Activated CD8-positive, alpha-beta T cell treated with anti-CD3 and anti-CD28 coated beads for 36 hours (primary cell): ENCODE measurements at regions not wholly inside any gene's neighbourhood (a gene's known extent, or its start where the extent isn't known, plus 50 kb on each side); places are given as distances from the start of the nearest gene placed in this dataset.

Experiments
- ATAC-seq: fragments of 200-7000 bp; cut with Tn5 transposase; one replicate; pipeline ENCODE4 v1.10.0; 2021; ENCODE audit warnings: mild to moderate bottlenecking, moderate library complexity
- CTCF ChIA-PET: fragments of 350-600 bp; sonication (Branson Sonifier 250); formaldehyde crosslinking; loops from one replicate; lab custom pipeline; 2021; ENCODE audit warnings: antibody characterized with exemption; lab: Charles Lee
- POLR2A ChIA-PET: fragments of 350-600 bp; sonication (Branson Sonifier 250); formaldehyde crosslinking; loops from one replicate; lab custom pipeline; 2021; ENCODE audit warnings: antibody characterized with exemption; lab: Charles Lee
- DNase-seq: peaks from one replicate; pipeline ENCODE4 v3.0.0-alpha.2; 2020
- H3K27ac Mint-ChIP-seq: one replicate; pipeline ENCODE4 v1.8.0; 2021; ENCODE audit warnings: mild to moderate bottlenecking, mixed read lengths
- H3K27me3 Mint-ChIP-seq: one replicate; pipeline ENCODE4 v1.8.0; 2021; ENCODE audit warnings: mixed read lengths
- H3K36me3 Mint-ChIP-seq: one replicate; pipeline ENCODE4 v1.8.0; 2021; ENCODE audit warnings: low read depth, mixed read lengths
- H3K4me1 Mint-ChIP-seq: one replicate; pipeline ENCODE4 v1.8.0; 2021; ENCODE audit warnings: low read depth, mixed read lengths
- H3K4me3 Mint-ChIP-seq: one replicate; pipeline ENCODE4 v1.8.0; 2021; ENCODE audit warnings: mild to moderate bottlenecking, moderate library complexity, mixed read lengths
- H3K9me3 Mint-ChIP-seq: one replicate; pipeline ENCODE4 v1.8.0; 2021; ENCODE audit warnings: mixed read lengths
- CTCF ChIP-seq: fragments of 200-600 bp; IDR thresholded peaks from one replicate; pipeline ENCODE4 v1.8.0; 2022; ENCODE audit warnings: antibody characterized with exemption, mild to moderate bottlenecking
- intact Hi-C: fragments of 100-400 bp; cut with micrococcal nuclease; formaldehyde crosslinking; loops from one replicate; pipeline ENCODE4 v1.10.0; 2022

GRCh38 chrY:19015213-19015612 lies 241.7 kb upstream of the HSFY2 start:
- H3K27ac Mint-ChIP-seq = no peak overlapping the region
- H3K36me3 Mint-ChIP-seq = peaks cover 10% of the 10 kb centered on the region
- ChIA-PET POLR2A (no interaction called here), CTCF (no interaction called here)
- H3K9me3 Mint-ChIP-seq = no peaks in the 10 kb centered on the region
- TF ChIP-seq CTCF = no peak
- H3K4me3 Mint-ChIP-seq = no peak overlapping the region
- intact Hi-C loops = no loop called here
- no peaks in the 10 kb centered on the region for H3K27me3 Mint-ChIP-seq
- peaks cover 18% of the 10 kb centered on the region for H3K4me1 Mint-ChIP-seq
- no peak for ATAC-seq
- DNase-seq = peak; percentile 1

- no peak overlapping the region for H3K27ac Mint-ChIP-seq
- no peak for DNase-seq
- H3K4me1 Mint-ChIP-seq = peaks cover 18% of the 10 kb centered on the region
- H3K36me3 Mint-ChIP-seq = peaks cover 5% of the 10 kb centered on the region
- ChIA-PET POLR2A (interaction anchor here (0.6 kb wide), 1 partner anchor 58 kb away, joined by 4 read pairs; no protein-coding TSS in a partner anchor), CTCF (no interaction called here)
- no peaks in the 10 kb centered on the region for H3K27me3 Mint-ChIP-seq
- intact Hi-C loops = no loop called here
- H3K9me3 Mint-ChIP-seq = peaks cover 2% of the 10 kb centered on the region
- no peak for TF ChIP-seq CTCF
- no peak overlapping the region for H3K4me3 Mint-ChIP-seq
- no peak for ATAC-seq
Measured at GRCh38 chrY:19012985-19013384, 239.4 kb upstream of the HSFY2 start.

DNA sequence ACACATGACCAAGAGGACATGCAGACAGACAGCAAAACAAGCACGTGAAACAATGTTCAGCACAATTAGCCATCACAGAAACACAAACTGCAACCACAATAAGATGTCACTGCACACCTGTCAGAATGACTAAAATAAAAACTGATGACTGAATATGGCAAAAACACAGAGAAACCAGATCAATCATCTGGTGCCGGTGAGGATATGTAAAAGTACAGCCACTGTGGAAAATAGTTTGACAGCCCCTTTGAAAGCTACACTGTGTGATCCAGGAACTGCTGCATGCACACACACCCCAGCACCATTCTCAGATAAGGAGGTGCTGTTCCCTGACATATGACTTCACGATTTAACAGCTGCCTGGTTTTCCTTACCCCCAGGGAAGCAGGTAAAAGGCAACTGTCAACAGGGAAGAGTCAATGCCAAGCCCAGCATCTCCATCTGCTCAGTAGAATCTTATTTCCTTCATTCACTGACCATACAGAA lies 238.1 kb upstream of the HSFY2 start:
- H3K36me3 Mint-ChIP-seq = peaks cover 5% of the 10 kb centered on the region
- CTCF ChIA-PET = no interaction called here
- no peak for TF ChIP-seq CTCF
- POLR2A ChIA-PET = interaction anchor here (1.2 kb wide), 1 partner anchor 87 kb away, joined by 4 read pairs; no protein-coding TSS in a partner anchor
- peaks cover 3% of the 10 kb centered on the region for H3K9me3 Mint-ChIP-seq
- no peak overlapping the region for H3K4me3 Mint-ChIP-seq
- intact Hi-C loops = no loop called here
- peak; percentile 79 for ATAC-seq
- no peaks in the 10 kb centered on the region for H3K27me3 Mint-ChIP-seq
- H3K27ac Mint-ChIP-seq = no peak overlapping the region
- DNase-seq = peak; percentile 10
- peaks cover 22% of the 10 kb centered on the region for H3K4me1 Mint-ChIP-seq

DNA sequence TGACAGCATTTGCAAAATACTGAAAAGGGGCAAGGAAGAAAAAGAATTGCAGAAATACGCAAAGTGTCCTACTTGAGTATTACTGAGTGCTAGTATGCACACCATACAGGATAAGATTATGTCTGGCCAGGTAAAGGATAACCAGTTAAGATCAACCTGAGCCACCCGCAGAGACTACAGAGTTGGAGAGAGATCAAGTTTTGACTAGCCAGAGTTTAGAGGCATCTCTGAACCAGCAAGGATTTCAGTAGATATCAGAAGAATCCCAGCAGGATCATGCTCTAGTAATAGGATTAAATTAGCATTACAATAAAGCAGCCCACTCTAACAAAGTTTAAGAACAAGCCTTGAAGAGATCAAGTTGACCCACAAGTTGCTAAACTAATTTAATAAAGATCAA lies 232.7 kb upstream of the HSFY2 start:
- no peak for ATAC-seq
- DNase-seq = no peak
- TF ChIP-seq CTCF = no peak
- H3K27me3 Mint-ChIP-seq = no peaks in the 10 kb centered on the region
- H3K27ac Mint-ChIP-seq = no peak overlapping the region
- no peak overlapping the region for H3K4me3 Mint-ChIP-seq
- H3K36me3 Mint-ChIP-seq = peaks cover 2% of the 10 kb centered on the region
- intact Hi-C loops = no loop called here
- H3K9me3 Mint-ChIP-seq = peaks cover 3% of the 10 kb centered on the region
- H3K4me1 Mint-ChIP-seq = peaks cover 5% of the 10 kb centered on the region
- ChIA-PET POLR2A (no interaction called here), CTCF (no interaction called here)

DNA sequence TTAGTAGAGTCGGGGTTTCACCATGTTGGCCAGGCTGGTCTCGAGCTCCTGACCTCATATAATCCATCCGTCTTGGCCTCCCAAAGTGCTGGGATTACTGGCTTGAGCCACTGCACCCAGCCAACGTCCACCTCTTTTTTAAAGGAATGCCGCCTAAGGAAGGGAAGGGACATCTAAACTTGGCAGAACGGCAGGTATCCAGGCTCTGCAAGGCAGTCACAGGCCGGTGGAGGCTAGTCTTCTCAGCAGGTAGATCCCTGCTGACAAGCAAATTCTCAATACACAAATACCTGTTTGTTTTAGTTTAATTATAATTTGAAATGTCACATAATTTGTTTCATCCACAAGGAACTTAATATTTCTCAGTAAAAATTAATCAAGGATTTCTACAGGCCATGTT lies 232.0 kb upstream of the HSFY2 start:
- DNase-seq = no peak
- Mint-ChIP-seq H3K4me3 (no peak overlapping the region), H3K4me1 (peaks cover 3% of the 10 kb centered on the region), H3K27ac (no peak overlapping the region), H3K27me3 (no peaks in the 10 kb centered on the region), H3K36me3 (no peaks in the 10 kb centered on the region), H3K9me3 (peaks cover 3% of the 10 kb centered on the region)
- intact Hi-C loops = no loop called here
- no peak for ATAC-seq
- POLR2A ChIA-PET = no interaction called here
- CTCF ChIA-PET = no interaction called here
- TF ChIP-seq CTCF = no peak
